ENCODE measurements at regions not wholly inside any gene's neighbourhood (a gene's known extent, or its start where the extent isn't known, plus 50 kb on each side); places are given as distances from the start of the nearest gene placed in this dataset.

DNA sequence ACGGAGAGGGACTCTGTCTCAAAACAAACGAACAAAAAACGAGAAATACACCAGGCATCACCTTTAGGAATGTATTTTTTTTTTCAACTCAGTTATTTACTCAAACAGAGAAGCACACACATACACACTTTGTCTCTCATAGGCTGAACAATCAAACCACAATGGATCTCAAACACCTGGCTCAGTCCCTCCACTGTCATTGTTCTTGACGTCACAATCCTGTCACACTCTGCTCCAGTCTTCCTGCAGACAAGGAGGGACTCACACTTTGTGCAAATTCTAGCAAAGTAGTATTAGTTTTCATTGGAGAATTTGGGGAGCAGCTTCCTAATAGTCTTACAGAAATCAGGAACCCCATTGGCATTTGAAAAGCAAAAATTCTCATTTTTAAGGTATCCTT is 727.8 kb downstream of the BCL11B start:
- DNase-seq (ENCODE audit: low read depth in 2 of 2): no peak

DNA sequence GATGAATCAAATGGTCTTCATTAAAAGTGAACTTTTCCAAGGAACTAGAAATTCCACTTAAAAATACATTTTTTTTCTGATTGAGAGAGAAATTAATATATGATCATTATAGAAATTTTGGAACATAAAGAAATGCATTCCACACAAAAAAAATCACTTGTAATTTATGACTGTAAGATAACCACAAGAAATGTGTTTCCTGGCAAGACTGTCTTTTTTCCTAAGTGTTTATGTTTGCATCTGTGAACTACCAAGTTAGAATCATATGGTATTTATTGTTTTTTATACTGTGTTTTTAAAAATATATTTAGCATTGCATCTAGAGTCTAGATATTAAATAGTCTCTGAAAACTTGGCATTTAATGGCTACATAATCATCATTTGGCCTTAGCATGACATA is 726.8 kb downstream of the BCL11B start:
- DNase-seq (ENCODE audit: low read depth in 2 of 2): no peak

DNA sequence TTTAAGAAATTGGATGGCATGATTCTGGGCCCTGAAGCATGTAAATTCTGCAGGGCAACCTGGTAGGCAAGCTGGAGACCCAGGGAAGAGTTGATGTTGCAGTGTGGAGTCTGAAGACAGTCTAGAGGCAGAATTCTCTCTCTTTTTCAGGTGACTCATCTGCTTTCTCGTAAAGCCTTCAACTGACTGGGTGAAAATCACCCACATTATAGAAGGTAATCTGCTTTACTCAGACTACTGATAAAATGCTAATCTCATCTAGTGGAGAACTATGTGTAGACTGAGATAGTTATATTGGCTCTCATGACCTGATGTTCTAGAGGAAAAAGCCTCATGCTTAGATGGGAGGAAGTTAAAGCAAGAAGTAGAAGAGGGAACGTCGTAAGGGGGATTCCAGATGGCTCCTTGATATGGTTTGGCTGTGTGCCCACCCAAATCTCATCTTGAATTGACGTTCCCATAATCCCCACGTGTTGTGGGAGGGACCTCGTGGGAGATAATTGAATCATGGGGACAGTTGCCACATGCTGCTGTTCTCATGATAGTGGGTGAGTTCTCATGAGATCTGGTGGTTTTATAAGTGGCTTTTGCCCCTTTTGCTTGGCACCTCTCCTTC is 723.8 kb downstream of the BCL11B start:
- DNase-seq (ENCODE audit: low read depth in 2 of 2): peak; percentile 7 to 37

DNA sequence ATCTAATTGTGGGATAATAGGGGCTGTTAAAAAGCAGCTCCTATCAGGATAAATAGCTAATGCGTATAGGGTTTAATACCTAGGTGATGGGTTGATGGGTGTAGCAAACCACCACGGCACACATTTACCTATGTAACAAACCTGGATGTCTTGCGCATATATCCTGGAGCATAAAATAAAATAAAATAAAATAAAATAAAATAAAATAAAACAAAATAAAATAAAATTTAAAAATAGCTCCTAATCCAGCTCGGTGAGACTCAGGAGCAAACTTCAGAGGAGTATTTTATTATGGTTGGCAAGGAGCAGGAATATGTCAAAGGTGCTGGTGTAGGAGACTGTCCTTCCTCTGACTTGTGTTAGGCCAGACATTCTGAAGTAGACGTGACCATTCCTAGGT is 721.0 kb downstream of the BCL11B start:
- DNase-seq (ENCODE audit: low read depth in 2 of 2): no peak

DNA sequence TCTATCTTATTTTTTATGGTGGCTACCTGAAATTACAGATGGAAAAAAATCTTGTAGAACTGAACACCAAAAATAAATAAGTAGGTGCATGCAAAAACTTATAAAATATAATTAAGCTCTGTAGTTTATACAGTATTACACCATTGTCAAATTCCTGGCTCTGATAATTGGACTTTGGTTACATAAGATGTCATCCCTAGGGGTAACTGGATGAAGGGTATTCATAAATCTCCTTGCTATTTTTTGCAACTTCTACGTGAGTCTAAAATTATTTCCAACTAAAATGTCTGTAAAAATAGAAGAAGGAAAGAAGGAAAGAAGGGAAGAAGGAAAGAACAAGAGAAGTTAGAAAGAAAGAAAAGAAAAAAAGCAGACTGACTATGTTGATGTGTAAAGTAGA is 716.6 kb downstream of the BCL11B start:
- no peak for DNase-seq (ENCODE audit: low read depth in 2 of 2)

DNA sequence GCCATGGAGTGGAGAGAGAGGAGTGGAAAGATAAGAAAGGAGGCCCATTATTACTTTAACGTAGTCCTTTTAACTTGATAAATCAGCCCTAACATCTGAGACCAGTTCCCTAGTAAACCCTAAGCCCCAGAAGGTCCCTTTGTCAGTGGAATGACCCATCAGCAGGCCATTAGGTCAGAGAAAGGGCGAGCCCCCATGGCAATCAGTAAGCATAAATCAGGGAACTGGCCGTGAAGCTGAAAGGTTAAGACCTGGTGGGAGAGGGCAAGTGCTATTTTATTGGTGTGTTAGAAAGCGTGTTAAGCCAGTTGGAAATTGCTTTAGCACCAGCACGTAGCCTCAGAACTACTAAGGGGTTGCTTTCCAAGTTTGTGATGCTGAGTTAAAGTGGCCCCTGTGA is 708.0 kb downstream of the BCL11B start:
- DNase-seq (ENCODE audit: low read depth in 2 of 2): no peak

DNA sequence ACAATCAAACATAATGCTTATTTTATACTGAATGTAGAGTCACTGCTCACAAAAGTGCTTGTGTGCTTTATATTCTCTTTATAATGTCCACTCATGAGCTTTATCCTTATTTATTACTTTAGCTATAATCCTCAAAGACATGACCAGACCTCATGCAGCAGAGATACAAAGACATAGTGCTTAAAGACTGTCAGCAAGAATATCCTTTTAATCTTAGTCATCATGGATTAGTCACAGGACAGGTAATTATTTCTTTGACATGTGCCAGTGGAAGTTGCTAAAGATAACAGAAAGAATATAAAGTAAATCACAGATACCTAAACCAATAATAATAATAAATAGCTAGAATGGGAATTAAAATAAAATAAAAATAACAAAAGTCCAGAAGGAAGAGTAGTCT is 707.5 kb downstream of the BCL11B start:
- DNase-seq (ENCODE audit: low read depth in 2 of 2): no peak

DNA sequence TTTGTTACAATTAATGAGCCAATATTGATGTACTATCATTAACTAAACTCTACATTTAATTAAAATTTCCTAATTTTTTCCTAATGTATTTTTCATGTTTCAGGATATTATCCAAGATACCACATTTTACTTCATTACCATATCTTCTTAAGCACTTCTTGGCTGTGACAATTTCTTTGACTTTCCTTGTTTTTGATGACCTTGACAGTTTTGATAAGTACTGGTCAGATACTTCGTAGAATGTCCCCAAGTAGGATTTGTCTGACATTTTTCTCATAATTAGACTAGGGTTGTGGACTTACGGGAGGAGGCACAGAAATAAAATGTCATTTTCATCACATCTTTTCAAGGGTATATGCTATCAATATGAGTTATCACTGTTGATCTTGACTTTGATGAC is 700.9 kb downstream of the BCL11B start:
- DNase-seq (ENCODE audit: low read depth in 2 of 2): no peak

DNA sequence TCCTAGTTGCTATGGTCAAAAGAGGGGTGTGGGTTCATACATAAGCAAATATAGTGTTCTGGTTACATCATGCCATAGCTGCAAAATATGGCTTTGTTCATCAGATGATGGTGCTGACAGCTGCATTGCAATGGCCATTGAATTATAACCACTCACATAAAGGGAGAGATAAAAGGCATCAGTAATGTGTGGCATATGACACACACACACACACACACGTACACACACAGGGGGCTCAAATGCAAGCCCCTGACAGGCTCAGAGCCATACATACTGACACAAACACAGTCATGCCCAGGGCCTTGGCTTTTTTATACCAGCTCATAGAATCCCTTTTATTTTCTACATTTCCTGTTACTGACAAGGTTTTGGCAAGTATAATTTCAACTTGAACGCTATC is 698.9 kb downstream of the BCL11B start:
- no peak for DNase-seq (ENCODE audit: low read depth in 2 of 2)

DNA sequence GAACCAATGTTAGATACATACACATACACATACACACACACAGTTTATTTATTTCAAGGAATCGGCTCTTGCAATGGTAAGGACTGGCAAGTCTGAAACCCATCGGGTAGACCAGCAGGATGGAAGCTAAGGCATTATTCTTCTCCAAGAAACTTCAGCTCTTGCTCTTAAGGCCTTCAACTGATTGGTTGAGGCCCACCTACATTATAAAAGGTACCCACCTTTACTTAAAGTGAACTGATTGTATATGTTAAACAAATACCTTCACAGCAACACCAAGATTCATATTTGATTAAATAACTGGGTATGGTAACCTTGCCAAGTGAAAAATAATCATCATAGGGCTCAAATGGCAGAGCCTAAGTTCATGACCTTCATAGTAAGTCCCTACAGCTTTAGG is 695.5 kb downstream of the BCL11B start:
- no peak for DNase-seq (ENCODE audit: low read depth in 2 of 2)

DNA sequence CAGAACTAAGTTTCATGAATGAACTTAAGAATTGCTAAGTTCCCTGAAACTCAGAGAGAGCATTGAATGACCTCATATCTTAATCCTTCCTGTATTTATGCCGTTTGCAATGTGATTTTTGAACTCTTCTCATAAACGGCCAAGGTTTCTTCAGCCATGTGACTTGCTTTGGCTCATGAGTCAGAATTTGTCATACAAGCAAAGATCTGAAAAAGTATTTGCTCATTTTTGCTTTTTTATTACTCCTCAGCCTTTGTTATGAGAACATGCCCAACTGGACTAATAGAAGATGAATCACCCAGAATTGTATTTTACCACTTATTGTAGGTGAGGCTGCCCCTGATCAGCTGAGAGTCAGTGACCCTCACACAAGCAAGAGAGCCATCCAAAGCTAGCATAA is 693.8 kb downstream of the BCL11B start:
- DNase-seq (ENCODE audit: low read depth in 2 of 2): no peak

DNA sequence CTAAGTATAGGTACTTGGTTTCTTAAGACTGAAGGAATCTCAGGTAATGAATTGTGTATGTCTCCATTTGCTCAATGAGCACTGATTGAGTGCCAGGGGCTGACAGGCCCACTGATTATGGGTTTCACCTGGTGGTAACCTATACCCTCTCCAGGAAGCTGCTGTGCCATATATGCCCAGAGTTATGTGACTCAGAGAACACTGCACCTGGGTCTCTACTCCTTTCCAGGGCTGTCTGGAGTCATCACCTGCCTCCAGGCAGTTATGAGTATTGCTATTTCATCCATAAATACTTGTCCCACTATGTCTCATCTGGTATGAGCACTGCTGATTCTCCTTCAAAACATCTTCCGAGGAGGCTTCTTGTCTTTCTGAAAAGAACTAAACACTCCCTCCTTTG is 692.9 kb downstream of the BCL11B start:
- DNase-seq (ENCODE audit: low read depth in 2 of 2): no peak

DNA sequence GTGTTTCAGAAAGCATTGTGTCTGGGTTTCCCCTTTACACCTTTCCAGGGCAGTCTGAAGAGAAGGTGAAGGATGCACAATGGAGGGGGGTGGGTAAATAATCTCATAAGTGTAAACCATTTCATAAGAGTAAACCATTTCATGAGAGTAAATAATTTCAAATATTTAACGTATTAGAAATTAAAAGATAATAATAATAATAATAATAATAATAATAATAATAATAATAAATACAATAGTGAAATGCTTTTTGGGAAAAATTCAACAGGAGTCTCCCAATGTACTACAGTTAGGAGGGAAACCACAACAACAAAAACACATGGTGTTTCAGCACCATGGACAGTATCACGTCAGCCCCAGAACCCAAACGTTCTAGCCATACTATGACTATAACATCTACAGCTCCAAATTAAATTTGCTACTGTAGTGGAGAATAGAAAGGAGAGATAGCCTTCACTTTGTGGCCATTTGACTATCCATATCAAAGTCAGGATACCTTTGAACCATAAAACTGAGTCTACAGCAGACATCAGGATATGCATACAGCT is 691.8 kb downstream of the BCL11B start:
- no peak for DNase-seq (ENCODE audit: low read depth in 2 of 2)

DNA sequence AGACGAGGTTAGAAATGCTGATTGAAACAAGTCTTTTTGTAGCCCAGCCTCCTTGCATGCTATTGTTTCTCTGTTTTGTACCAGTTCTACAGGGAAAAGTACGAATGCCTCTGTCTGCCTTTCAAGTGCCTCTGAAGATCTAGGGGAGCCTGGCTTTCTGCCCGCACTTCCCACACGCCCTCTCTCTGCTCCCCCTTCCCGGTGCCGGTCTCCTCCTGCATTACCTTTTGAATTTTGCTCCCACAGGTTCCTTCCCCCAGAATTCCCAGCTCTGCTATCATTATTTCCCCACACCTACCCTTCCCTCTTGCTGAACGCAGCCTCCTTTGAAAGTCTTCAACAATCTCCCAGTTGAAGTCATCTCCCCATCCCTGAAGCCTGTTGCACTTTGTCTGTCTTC is 689.7 kb downstream of the BCL11B start:
- DNase-seq (ENCODE audit: low read depth in 2 of 2): no peak

DNA sequence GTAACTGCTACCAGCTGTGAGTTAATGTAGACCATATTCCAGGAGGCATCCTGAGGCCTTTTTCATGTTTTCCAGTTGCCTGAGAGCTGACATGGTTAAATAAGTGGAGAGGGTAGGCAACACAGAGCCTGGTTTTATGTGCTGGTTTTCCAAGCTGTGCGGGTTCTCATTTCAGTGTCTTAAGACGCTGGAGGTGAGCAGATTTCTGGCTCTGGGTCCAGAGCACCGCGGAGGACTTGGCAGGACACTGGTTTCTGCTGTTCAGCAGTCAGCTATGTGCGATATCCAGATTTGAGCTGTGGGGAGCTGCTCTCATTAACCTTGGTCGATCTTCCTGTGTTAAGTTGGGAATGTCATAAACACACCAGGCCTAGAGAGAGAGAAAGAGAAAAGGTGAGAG is 680.8 kb downstream of the BCL11B start:
- DNase-seq (ENCODE audit: low read depth in 2 of 2): no peak

DNA sequence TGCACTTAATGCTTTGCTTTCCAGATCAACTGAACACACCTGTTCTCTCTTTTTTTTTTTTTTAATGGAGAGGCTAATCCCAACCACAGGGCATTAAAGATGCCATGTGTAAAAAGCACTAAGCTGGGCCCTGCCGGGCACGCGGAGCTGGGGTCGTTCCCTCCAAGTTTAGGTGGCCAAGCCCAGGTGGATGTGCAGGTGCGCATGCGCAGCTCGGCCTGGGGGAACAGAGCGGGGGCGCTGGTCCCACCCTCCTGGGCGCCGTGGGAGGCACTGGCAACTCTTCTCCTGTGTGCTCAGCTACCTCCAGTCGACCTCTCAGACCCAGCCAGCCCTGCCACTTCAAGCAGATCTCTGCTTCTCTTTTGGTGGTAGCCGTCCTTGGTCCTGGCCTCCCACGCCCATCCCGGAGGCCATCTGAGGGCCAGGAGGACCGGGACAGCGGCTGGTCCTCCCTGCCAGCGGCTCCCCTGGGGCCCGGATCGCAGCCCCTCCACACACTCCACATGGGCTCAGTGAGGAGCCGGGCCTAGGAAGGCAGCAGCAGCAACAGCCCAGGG is 679.3 kb downstream of the BCL11B start:
- no peak for DNase-seq (ENCODE audit: low read depth in 2 of 2)

DNA sequence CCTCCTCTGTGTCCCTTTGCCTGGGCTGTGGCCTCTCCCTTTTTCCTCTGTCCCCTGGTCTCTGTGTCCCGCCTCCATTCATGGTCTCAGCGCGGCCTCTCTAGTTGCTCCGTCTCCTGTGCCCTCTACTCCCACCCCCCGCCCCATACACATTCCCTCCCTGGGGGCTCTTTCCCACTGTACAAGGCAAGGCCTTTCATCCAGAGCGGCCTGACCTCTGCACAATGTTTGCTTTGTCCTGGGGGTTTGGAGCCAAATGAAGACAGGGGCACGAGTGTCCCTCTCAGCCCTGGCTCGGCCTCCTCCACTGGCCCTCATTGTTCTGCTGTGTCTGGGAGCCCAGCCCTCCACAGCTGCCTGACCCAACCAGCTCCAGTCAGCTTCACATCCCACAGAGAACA is 678.6 kb downstream of the BCL11B start:
- DNase-seq (ENCODE audit: low read depth in 2 of 2): no peak

DNA sequence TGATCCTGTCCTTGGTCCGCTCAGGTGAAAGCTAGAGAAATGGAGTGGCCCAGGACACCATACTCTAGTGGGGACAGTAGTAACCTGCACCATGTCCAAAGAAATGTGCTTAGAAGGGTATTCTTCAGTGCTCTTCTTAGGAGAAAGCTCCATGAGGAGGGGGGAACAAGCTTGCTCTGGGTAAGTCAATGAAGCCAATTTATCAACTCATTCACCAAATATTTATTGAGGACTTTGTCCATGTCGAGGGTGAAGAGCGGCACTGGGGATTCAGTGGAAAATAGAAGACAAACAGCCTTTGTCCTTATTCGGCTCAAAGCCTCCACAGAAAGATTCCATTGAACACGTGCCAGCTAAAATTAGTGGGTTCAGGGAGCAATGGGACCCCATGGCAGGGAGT is 677.8 kb downstream of the BCL11B start:
- DNase-seq (ENCODE audit: low read depth in 2 of 2): no peak

DNA sequence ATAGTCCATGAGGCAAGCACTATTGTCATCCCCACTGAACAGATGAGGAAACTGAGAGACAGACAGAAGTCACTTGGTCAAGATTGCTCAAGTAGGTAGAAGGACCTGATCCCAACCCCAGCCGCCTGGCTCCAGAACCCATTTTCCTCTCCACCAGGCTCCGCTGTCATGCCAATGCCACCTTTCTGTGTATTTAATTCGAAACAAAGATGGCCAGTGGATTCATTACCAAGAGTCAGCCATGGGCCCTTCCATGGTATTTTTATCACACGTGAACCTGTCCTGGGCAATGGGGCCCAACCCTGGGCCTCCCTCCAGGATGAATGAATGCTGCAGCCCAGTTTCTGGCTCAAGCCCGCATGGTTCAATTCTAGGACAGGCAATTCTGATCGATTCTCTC is 673.4 kb downstream of the BCL11B start:
- DNase-seq (ENCODE audit: low read depth in 2 of 2): no peak

DNA sequence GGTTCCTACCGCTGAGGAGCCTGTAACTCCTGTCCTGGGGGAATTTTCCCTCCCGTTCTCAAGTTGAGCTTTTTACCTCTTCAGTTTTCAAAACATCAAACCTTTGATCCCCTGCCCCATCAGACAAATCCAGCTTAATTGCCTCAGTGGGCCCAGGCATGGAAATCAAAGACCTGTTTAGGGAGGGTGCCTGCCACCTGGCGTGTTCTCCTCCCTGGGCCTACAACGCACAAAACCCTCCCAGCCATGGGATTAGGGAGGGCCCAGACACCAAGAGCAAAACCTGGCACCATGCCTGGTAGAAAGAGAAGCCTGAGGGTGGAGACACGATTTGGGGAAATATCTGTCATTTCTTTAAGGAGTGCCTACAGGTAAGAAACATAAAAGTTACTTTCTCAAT is 672.9 kb downstream of the BCL11B start:
- DNase-seq (ENCODE audit: low read depth in 2 of 2): no peak

DNA sequence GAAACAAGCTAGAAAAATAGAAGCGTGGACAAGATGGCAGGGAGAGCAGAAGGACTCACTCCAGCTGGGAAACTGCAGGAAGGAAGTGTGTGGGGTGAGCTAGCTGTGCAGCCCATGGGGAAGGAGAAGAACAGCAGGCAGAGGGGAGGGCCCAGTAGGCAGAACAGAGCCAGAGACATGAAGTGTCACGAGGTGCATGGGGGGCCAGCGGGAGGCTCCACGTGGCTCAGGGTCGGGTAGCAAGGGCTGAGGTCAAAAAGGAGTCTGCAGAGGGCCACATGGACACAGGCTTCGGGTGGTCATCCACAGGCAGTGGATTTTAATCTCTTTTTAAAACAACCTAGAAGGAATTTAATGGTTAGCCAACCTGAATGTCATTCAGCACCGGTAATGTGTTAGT is 669.0 kb downstream of the BCL11B start:
- no peak for DNase-seq (ENCODE audit: low read depth in 2 of 2)

DNA sequence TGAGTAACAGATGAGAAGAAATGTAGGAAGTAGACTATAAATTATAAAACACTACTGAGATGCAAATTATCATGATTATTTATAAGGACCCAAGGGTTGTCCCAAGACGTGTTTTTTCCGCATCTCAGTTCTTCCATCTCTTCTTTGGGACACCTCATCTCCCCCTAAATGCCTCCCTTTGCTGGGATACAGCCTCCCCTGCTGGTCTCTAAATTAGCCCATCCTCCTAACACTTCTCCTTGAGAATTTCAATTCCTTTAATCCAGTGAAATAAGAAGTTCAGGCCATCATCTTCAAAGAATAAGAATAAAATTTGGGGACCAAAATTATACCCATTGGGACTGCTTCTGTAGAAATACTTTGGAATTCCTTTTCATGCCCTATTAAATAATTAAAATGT is 667.0 kb downstream of the BCL11B start:
- DNase-seq (ENCODE audit: low read depth in 2 of 2): no peak

DNA sequence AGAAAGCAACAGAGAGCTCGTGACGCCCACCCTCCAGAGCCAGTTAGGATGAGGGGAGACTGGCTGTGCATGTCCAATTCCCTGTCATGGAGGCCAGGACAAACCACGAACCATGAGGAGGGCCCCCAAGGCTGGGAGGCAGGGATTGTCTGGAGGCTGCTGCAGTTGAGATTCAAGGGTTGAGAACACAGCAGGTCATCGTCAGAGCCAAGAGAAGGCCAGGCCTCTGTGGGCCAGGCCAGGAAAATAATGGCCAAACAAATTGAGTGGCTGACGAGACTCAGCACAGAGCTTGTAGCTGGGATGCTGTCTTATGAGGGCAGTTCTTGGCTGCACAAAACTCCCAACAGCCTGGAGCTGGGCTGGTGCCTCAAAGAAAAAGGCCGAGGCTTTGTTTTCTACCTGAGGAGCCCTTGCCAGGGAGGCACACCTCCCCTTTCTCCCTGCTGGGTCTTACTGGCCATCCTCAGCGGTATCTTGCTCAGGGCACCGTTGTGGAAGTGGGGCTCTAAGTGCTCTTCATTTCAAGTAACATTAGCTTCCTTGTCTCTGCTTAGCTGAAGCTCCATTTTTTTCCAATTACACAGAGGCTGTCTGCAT is 665.9 kb downstream of the BCL11B start:
- DNase-seq (ENCODE audit: low read depth in 2 of 2): no peak

DNA sequence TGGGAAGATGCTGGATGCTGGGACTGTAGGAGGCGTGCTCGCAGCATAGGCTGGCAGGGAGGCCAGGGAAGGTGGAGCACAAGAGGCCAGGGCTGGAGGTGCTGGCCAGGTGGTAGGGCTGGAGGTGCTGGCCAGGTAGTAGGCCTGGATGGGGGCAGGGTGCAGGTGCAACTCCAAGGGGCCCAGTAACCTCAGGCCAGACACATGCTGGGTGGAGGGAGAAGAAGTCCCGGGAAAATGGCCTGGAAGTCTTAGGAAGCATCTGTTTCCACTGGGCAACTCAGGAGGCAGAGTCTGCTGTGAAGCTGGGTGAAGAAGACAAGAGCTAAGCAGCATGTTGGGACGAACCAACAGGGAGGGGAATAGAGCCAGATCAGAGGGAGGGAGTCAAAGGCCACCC is 665.2 kb downstream of the BCL11B start:
- no peak for DNase-seq (ENCODE audit: low read depth in 2 of 2)
